ENCODE measurements at regions not wholly inside any gene's neighbourhood (a gene's known extent, or its start where the extent isn't known, plus 50 kb on each side); places are given as distances from the start of the nearest gene placed in this dataset.

- DNase-seq (no peak), ATAC-seq (no peak)
- Histone ChIP-seq H3K4me1 (ENCODE audit: low read depth) (no peaks in the 10 kb centered on the region), H3K4me3 (no peak overlapping the region), H3K36me3 (ENCODE audit: low read depth) (no peaks in the 10 kb centered on the region), H3K9me3 (no peaks in the 10 kb centered on the region)
- intact Hi-C loops (cut with DNase I, micrococcal nuclease): no loop called here
- TF ChIP-seq, protein P1, sequence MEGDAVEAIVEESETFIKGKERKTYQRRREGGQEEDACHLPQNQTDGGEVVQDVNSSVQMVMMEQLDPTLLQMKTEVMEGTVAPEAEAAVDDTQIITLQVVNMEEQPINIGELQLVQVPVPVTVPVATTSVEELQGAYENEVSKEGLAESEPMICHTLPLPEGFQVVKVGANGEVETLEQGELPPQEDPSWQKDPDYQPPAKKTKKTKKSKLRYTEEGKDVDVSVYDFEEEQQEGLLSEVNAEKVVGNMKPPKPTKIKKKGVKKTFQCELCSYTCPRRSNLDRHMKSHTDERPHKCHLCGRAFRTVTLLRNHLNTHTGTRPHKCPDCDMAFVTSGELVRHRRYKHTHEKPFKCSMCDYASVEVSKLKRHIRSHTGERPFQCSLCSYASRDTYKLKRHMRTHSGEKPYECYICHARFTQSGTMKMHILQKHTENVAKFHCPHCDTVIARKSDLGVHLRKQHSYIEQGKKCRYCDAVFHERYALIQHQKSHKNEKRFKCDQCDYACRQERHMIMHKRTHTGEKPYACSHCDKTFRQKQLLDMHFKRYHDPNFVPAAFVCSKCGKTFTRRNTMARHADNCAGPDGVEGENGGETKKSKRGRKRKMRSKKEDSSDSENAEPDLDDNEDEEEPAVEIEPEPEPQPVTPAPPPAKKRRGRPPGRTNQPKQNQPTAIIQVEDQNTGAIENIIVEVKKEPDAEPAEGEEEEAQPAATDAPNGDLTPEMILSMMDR (IDR thresholded peaks at IDR 0.05): no peak
Measured at GRCh38 chr6:158249340-158249836, 62.9 kb upstream of the TULP4 start.

DNA sequence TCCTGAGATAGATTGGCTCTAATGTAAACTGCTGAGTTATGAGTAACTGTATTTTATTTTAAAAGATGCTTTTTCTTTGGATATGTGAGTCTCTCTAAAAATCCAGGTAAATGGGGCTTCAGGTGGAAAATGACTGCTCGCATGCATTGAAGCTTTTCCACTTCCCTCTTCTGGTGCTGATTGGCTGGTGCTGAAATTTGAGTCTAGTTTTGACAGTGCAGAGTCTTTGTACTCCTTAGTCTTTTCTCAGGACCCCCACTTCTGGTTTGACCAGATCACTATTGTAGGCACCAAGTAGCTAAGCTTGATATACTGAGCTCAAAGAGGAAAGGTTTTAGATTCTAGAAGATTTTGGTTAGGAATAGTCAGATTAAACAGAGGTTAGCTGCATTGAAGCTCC, 60.7 kb upstream of the TULP4 start:
- Histone ChIP-seq H3K9me3 (no peaks in the 10 kb centered on the region), H3K4me3 (no peak overlapping the region), H3K4me1 (ENCODE audit: low read depth) (no peaks in the 10 kb centered on the region), H3K36me3 (ENCODE audit: low read depth) (no peaks in the 10 kb centered on the region)
- DNase-seq: no peak
- intact Hi-C loops (cut with DNase I, micrococcal nuclease): no loop called here
- no peak for ATAC-seq
- TF ChIP-seq, protein P1 (IDR thresholded peaks at IDR 0.05): no peak

DNA sequence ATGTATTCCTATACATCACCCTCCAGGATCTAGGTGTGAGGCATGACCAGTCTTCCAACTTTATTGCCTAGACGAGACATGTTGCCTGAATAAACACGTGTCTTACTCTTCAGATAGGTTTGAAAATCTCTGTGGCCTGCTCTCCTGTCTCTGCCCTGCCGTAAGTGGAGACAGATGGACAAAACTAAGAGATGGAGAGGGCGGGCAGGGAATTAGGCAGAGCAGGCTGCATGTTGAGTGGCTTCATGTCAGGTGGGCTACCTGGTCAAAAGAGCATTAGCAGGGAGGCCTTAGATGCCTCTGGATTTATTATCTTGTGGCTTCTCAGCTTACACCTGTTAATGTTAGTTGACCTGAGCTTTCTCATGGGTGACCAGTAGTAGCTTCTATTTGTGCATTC, 59.0 kb upstream of the TULP4 start:
- intact Hi-C loops (cut with DNase I, micrococcal nuclease): no loop called here
- Histone ChIP-seq H3K36me3 (ENCODE audit: low read depth) (no peaks in the 10 kb centered on the region), H3K4me3 (no peak overlapping the region), H3K4me1 (ENCODE audit: low read depth) (no peaks in the 10 kb centered on the region), H3K9me3 (no peaks in the 10 kb centered on the region)
- TF ChIP-seq, protein P1 (IDR thresholded peaks at IDR 0.05): no peak
- ATAC-seq (no peak), DNase-seq (no peak)

- no peaks in the 10 kb centered on the region for H3K9me3 ChIP-seq
- H3K36me3 ChIP-seq (ENCODE audit: low read depth): no peaks in the 10 kb centered on the region
- ATAC-seq (no peak), DNase-seq (no peak)
- intact Hi-C loops (cut with DNase I, micrococcal nuclease): no loop called here
- no peaks in the 10 kb centered on the region for H3K4me1 ChIP-seq (ENCODE audit: low read depth)
- no peak overlapping the region for H3K4me3 ChIP-seq
- TF ChIP-seq, protein P1 (IDR thresholded peaks at IDR 0.05): no peak
Measured at GRCh38 chr6:158255275-158255988, 56.8 kb upstream of the TULP4 start.

DNA sequence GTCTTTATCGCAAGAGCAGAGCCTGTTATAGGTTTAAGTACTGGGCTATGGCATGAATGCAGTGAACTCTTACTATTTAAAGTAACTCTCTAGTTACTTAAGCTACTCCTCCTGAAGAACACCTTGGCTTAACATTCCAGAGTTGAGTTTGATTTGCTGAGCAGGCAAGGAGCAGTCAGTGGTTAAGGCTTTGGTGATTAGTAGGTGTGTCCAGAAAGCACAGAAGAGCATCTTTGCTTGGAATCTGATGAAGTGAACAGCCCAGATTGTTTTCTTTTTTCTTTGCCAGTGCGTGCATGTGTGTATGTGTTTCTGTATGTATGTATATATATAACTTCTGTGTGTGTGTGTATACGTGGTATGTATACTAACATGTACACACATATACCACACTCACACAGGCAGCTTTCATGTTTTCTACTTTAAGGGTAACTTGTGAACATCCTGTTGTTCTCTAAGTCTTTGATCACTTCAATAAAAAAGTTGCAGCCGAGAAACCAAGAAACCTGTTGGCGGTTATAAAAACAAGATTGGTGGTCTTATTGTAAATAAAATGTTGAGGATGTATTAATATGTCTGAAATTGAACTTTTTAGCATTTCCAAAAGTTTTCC, 56.2 kb upstream of the TULP4 start:
- intact Hi-C loops (cut with DNase I, micrococcal nuclease): no loop called here
- peak; percentile 56 for ATAC-seq

More for the DNA sequence above, 56.2 kb upstream of the TULP4 start:
- no peak for DNase-seq
- Histone ChIP-seq H3K9me3 (no peaks in the 10 kb centered on the region), H3K4me3 (no peak overlapping the region), H3K4me1 (ENCODE audit: low read depth) (no peaks in the 10 kb centered on the region), H3K36me3 (ENCODE audit: low read depth) (no peaks in the 10 kb centered on the region)
- TF ChIP-seq, protein P1 (IDR thresholded peaks at IDR 0.05): no peak

Data from mucosa of descending colon (tissue), 3 donors.